OCI-LY7 (cell line): ENCODE measurements at regions not wholly inside any gene's neighbourhood (a gene's known extent, or its start where the extent isn't known, plus 50 kb on each side); places are given as distances from the start of the nearest gene placed in this dataset.

Experiments
- BruUV-seq: library from RNA; stranded (reverse); fragments of 400-500 nt; replicated peaks from 2 replicates; lab custom pipeline; 2021; lab: Mats Ljungman, UMichigan
- CTCF ChIA-PET: fragments of 300-600 bp; sonication (Branson Sonifier 250); formaldehyde crosslinking; loops from one replicate; lab custom pipeline; 2022; ENCODE audit warnings: antibody characterized with exemption; ENCODE audit not compliant: unreplicated experiment; lab: Charles Lee
- POLR2A ChIA-PET: fragments of 300-600 bp; sonication (Branson Sonifier 250); formaldehyde crosslinking; loops from one replicate; lab custom pipeline; 2022; ENCODE audit warnings: antibody characterized with exemption; lab: Charles Lee
- DNase-seq: peaks from one replicate; pipeline ENCODE4 v3.0.0-alpha.2; 2015; ENCODE audit warnings: low spot score
- H2AFZ ChIP-seq: fragments of 200-600 bp; sonication (generic), shearing (Covaris generic); 2 replicates; pipeline ENCODE4 v1.6.1; 2014; ENCODE audit warnings: mild to moderate bottlenecking, antibody characterized with exemption, low read length, moderate library complexity
- H3K27ac ChIP-seq: fragments of 200-600 bp; sonication (generic); 2 replicates; pipeline ENCODE4 v1.5.1; 2014; ENCODE audit warnings: mixed run types, low read depth, mild to moderate bottlenecking, moderate library complexity, low read length, inconsistent platforms; ENCODE audit not compliant: poor library complexity, severe bottlenecking
- H3K36me3 ChIP-seq: fragments of 200-600 bp; sonication (generic); 2 replicates; pipeline ENCODE4 v1.6.1; 2014; ENCODE audit warnings: mild to moderate bottlenecking, antibody characterized with exemption, low read length, moderate library complexity, mixed read lengths; ENCODE audit not compliant: insufficient read depth
- H3K4me1 ChIP-seq: fragments of 200-600 bp; sonication (generic); 2 replicates; pipeline ENCODE4 v1.5.1; 2014; ENCODE audit warnings: mild to moderate bottlenecking, low read length; ENCODE audit not compliant: insufficient read depth, poor library complexity, severe bottlenecking
- H3K4me2 ChIP-seq: fragments of 200-600 bp; sonication (generic); 2 replicates; pipeline ENCODE4 v1.6.1; 2014; ENCODE audit warnings: mild to moderate bottlenecking, low read length
- H3K4me3 ChIP-seq: fragments of 200-600 bp; sonication (generic); 2 replicates; pipeline ENCODE4 v1.5.1; 2014; ENCODE audit warnings: mild to moderate bottlenecking, low read depth, low read length; ENCODE audit not compliant: poor library complexity, severe bottlenecking
- H3K79me2 ChIP-seq: fragments of 200-600 bp; sonication (generic); 2 replicates; pipeline ENCODE4 v1.6.1; 2016; ENCODE audit warnings: low read depth, mild to moderate bottlenecking, low read length, moderate library complexity, mixed read lengths; ENCODE audit not compliant: insufficient read depth
- H3K9me2 ChIP-seq: fragments of 200-600 bp; sonication (generic); 2 replicates; pipeline ENCODE4 v1.6.1; 2016; ENCODE audit warnings: mild to moderate bottlenecking, low read length, mixed read lengths; ENCODE audit not compliant: insufficient read depth
- H3K9me3 ChIP-seq: fragments of 200-600 bp; sonication (generic); 2 replicates; pipeline ENCODE4 v1.6.1; 2014; ENCODE audit warnings: mild to moderate bottlenecking, mixed run types, low read length, mixed read lengths
- H4K20me1 ChIP-seq: fragments of 200-600 bp; sonication (generic); 2 replicates; pipeline ENCODE4 v1.6.1; 2014; ENCODE audit warnings: mild to moderate bottlenecking, antibody characterized with exemption, low read length, moderate library complexity, mixed read lengths; ENCODE audit not compliant: insufficient read depth
- CTCF ChIP-seq: fragments of 200-600 bp; sonication (generic); conservative IDR thresholded peaks from 2 replicates; pipeline ENCODE4 v1.5.1; 2014; ENCODE audit warnings: mild to moderate bottlenecking, antibody characterized with exemption, low read length, moderate library complexity, mixed read lengths
- EZH2phosphoT487 ChIP-seq: fragments of 200-600 bp; sonication (generic); IDR thresholded peaks from 2 replicates; pipeline ENCODE4 v1.6.1; 2018; ENCODE audit warnings: low read depth, borderline replicate concordance, mild to moderate bottlenecking, mixed run types, antibody characterized with exemption, low read length, moderate library complexity, mixed read lengths
- intact Hi-C: fragments of 100-400 bp; cut with micrococcal nuclease; formaldehyde crosslinking; loops from one replicate; pipeline ENCODE4 v1.10.0; 2022; ENCODE audit not compliant: unreplicated experiment

- CTCF ChIA-PET, result no interaction called here
Observed at GRCh38 chr2:150378686-150379085, 108.8 kb downstream of the RND3 start.

GRCh38 chr2:150376553-150377335, 110.7 kb downstream of the RND3 start:
- TF ChIP-seq EZH2phosphoT487 (no peak), CTCF (no peak)
- CTCF ChIA-PET, result no interaction called here
- no TSS peak for BruUV-seq

More at GRCh38 chr2:150378686-150379085, 108.8 kb downstream of the RND3 start:
- BruUV-seq, result no TSS peak
- no peak overlapping the region for H3K4me3 ChIP-seq
- no peak overlapping the region for H3K27ac ChIP-seq
- no peaks in the 10 kb centered on the region for H4K20me1 ChIP-seq
- DNase-seq, result no peak
- POLR2A ChIA-PET, result interaction anchor here (0.7 kb wide), 1 partner anchor 75 kb away, joined by 3 read pairs; no protein-coding TSS in a partner anchor
- intact Hi-C loops, result no loop called here
- TF ChIP-seq CTCF, result no peak
- TF ChIP-seq EZH2phosphoT487, result no peak
- no peaks in the 10 kb centered on the region for H3K9me3 ChIP-seq
- no peaks in the 10 kb centered on the region for H3K79me2 ChIP-seq
- no peak overlapping the region for H3K4me2 ChIP-seq
- no peaks in the 10 kb centered on the region for H3K4me1 ChIP-seq
- H2AFZ ChIP-seq, result no peak overlapping the region
- no peaks in the 10 kb centered on the region for H3K36me3 ChIP-seq
- H3K9me2 ChIP-seq, result no peaks in the 10 kb centered on the region

GRCh38 chr2:150375333-150375732, 112.1 kb downstream of the RND3 start:
- Histone ChIP-seq H3K4me3 (no peak overlapping the region), H2AFZ (no peak overlapping the region), H3K27ac (no peak overlapping the region), H3K9me3 (no peaks in the 10 kb centered on the region), H4K20me1 (no peaks in the 10 kb centered on the region), H3K36me3 (no peaks in the 10 kb centered on the region), H3K79me2 (no peaks in the 10 kb centered on the region), H3K4me1 (no peaks in the 10 kb centered on the region), H3K9me2 (no peaks in the 10 kb centered on the region), H3K4me2 (no peak overlapping the region)
- no peak for TF ChIP-seq EZH2phosphoT487
- TF ChIP-seq CTCF, result no peak
- intact Hi-C loops, result no loop called here
- ChIA-PET POLR2A (interaction anchor here (0.5 to 0.7 kb wide), 2 partner anchors 26 to 173 kb away, joined by 3 read pairs; no protein-coding TSS in a partner anchor), CTCF (no interaction called here)
- DNase-seq, result no peak
- BruUV-seq, result no TSS peak

More at GRCh38 chr2:150376553-150377335, 110.7 kb downstream of the RND3 start:
- Histone ChIP-seq H3K9me2 (no peaks in the 10 kb centered on the region), H3K27ac (no peak overlapping the region), H2AFZ (no peak overlapping the region), H3K4me1 (no peaks in the 10 kb centered on the region), H4K20me1 (no peaks in the 10 kb centered on the region), H3K4me2 (no peak overlapping the region), H3K79me2 (no peaks in the 10 kb centered on the region), H3K4me3 (no peak overlapping the region), H3K9me3 (no peaks in the 10 kb centered on the region), H3K36me3 (no peaks in the 10 kb centered on the region)
- intact Hi-C loops, result no loop called here
- POLR2A ChIA-PET, result no interaction called here
- DNase-seq, result no peak
